Activated B cell treated with CpG ODN at 0.5 μM for 24 hours (primary cell): ENCODE measurements at regions not wholly inside any gene's neighbourhood (a gene's known extent, or its start where the extent isn't known, plus 50 kb on each side); places are given as distances from the start of the nearest gene placed in this dataset.

Experiments
- ATAC-seq: fragments of 200-7000 bp; cut with Tn5 transposase; one replicate; pipeline ENCODE4 v1.10.0; 2021; ENCODE audit warnings: low read depth, mild to moderate bottlenecking, moderate library complexity
- CTCF ChIA-PET: fragments of 350-600 bp; sonication (Branson Sonifier 250); formaldehyde crosslinking; loops from one replicate; lab custom pipeline; 2021; ENCODE audit warnings: antibody characterized with exemption; lab: Charles Lee
- POLR2A ChIA-PET: fragments of 350-600 bp; sonication (Branson Sonifier 250); formaldehyde crosslinking; loops from one replicate; lab custom pipeline; 2021; ENCODE audit warnings: antibody characterized with exemption; lab: Charles Lee
- DNase-seq: peaks from one replicate; pipeline ENCODE4 v3.0.0; 2022
- H3K27ac Mint-ChIP-seq: one replicate; pipeline ENCODE4 v1.8.0; 2020; ENCODE audit warnings: mixed read lengths
- H3K27me3 Mint-ChIP-seq: one replicate; pipeline ENCODE4 v1.8.0; 2021; ENCODE audit warnings: mixed read lengths
- H3K36me3 Mint-ChIP-seq: one replicate; pipeline ENCODE4 v1.8.0; 2021; ENCODE audit warnings: low read depth, mixed read lengths
- H3K4me1 Mint-ChIP-seq: one replicate; pipeline ENCODE4 v1.8.0; 2021; ENCODE audit warnings: mixed read lengths
- H3K4me3 Mint-ChIP-seq: one replicate; pipeline ENCODE4 v1.8.0; 2020; ENCODE audit warnings: mild to moderate bottlenecking, mixed read lengths
- H3K9me3 Mint-ChIP-seq: one replicate; pipeline ENCODE4 v1.8.0; 2020; ENCODE audit warnings: mixed read lengths
- CTCF ChIP-seq: fragments of 200-600 bp; IDR thresholded peaks from one replicate; pipeline ENCODE4 v1.8.0; 2022; ENCODE audit warnings: antibody characterized with exemption, mild to moderate bottlenecking
- intact Hi-C: fragments of 100-400 bp; cut with micrococcal nuclease; formaldehyde crosslinking; loops from one replicate; pipeline ENCODE4 v1.15.1; 2024

- POLR2A ChIA-PET: no interaction called here
- no peaks in the 10 kb centered on the region for H3K27me3 Mint-ChIP-seq
- H3K27ac Mint-ChIP-seq: no peak overlapping the region
Observed at GRCh38 chr21:17428980-17429379, 83.9 kb upstream of the CXADR start.

GRCh38 chr21:17429936-17430335 lies 82.9 kb upstream of the CXADR start:
- Mint-ChIP-seq H3K36me3 (no peaks in the 10 kb centered on the region), H3K27me3 (no peaks in the 10 kb centered on the region), H3K27ac (no peak overlapping the region), H3K4me3 (no peak overlapping the region), H3K9me3 (no peaks in the 10 kb centered on the region), H3K4me1 (no peaks in the 10 kb centered on the region)
- POLR2A ChIA-PET: no interaction called here
- TF ChIP-seq CTCF: no peak
- intact Hi-C loops: no loop called here
- no peak for ATAC-seq
- CTCF ChIA-PET: no interaction called here
- DNase-seq: no peak

More at GRCh38 chr21:17428980-17429379, 83.9 kb upstream of the CXADR start:
- H3K4me3 Mint-ChIP-seq: no peak overlapping the region
- ATAC-seq (no peak), DNase-seq (no peak)
- H3K36me3 Mint-ChIP-seq: no peaks in the 10 kb centered on the region
- intact Hi-C loops: no loop called here
- no peaks in the 10 kb centered on the region for H3K4me1 Mint-ChIP-seq
- TF ChIP-seq CTCF: no peak
- H3K9me3 Mint-ChIP-seq: no peaks in the 10 kb centered on the region
- CTCF ChIA-PET: no interaction called here

- TF ChIP-seq CTCF: no peak
- no peak overlapping the region for H3K4me3 Mint-ChIP-seq
- intact Hi-C loops: no loop called here
- ATAC-seq (no peak), DNase-seq (no peak)
- no peak overlapping the region for H3K27ac Mint-ChIP-seq
- POLR2A ChIA-PET: no interaction called here
- no peaks in the 10 kb centered on the region for H3K27me3 Mint-ChIP-seq
- CTCF ChIA-PET: no interaction called here
- no peaks in the 10 kb centered on the region for H3K4me1 Mint-ChIP-seq
- no peaks in the 10 kb centered on the region for H3K9me3 Mint-ChIP-seq
- no peaks in the 10 kb centered on the region for H3K36me3 Mint-ChIP-seq
Observed at GRCh38 chr21:17432732-17433057, 80.1 kb upstream of the CXADR start.

GRCh38 chr21:17433730-17434129 lies 79.1 kb upstream of the CXADR start:
- intact Hi-C loops: no loop called here
- H3K36me3 Mint-ChIP-seq: no peaks in the 10 kb centered on the region
- no peaks in the 10 kb centered on the region for H3K9me3 Mint-ChIP-seq
- ChIA-PET CTCF (no interaction called here), POLR2A (interaction anchor here (0.6 kb wide), 1 partner anchor 23 kb away, joined by 3 read pairs; no protein-coding TSS in a partner anchor)
- H3K4me1 Mint-ChIP-seq: no peaks in the 10 kb centered on the region
- peaks cover under 1% of the 10 kb centered on the region for H3K27me3 Mint-ChIP-seq
- TF ChIP-seq CTCF: no peak
- H3K4me3 Mint-ChIP-seq: no peak overlapping the region
- ATAC-seq (no peak), DNase-seq (no peak)
- no peak overlapping the region for H3K27ac Mint-ChIP-seq

- Mint-ChIP-seq H3K9me3 (no peaks in the 10 kb centered on the region), H3K4me1 (no peaks in the 10 kb centered on the region), H3K27ac (no peak overlapping the region), H3K36me3 (no peaks in the 10 kb centered on the region), H3K4me3 (no peak overlapping the region), H3K27me3 (peaks cover 3% of the 10 kb centered on the region)
- intact Hi-C loops: no loop called here
- ATAC-seq (no peak), DNase-seq (no peak)
- no peak for TF ChIP-seq CTCF
- ChIA-PET CTCF (no interaction called here), POLR2A (no interaction called here)
Observed at GRCh38 chr21:17435565-17436543, 77.0 kb upstream of the CXADR start.
